BLaER1 treated with 17β-estradiol and CSF1 and Interleukin-3, amounts not matched to agents 10 nM and 100 nM (cell line): ENCODE measurements at regions not wholly inside any gene's neighbourhood (a gene's known extent, or its start where the extent isn't known, plus 50 kb on each side); places are given as distances from the start of the nearest gene placed in this dataset.

Source experiments
- H3K27ac ChIP-seq, 11 experiments: shearing (Covaris generic); formaldehyde crosslinking; 2 replicates each; pipeline ENCODE4 v1.8.1; 2022
- H3K27me3 ChIP-seq, 11 experiments: shearing (Covaris generic); formaldehyde crosslinking; 2 replicates each; pipeline ENCODE4 v1.8.1; 2022
- H3K36me3 ChIP-seq, 11 experiments: shearing (Covaris generic); formaldehyde crosslinking; 2 replicates each; pipeline ENCODE4 v1.8.1; 2022
- H3K4me1 ChIP-seq, 10 experiments: shearing (Covaris generic); formaldehyde crosslinking; 2 replicates each; pipeline ENCODE4 v1.8.1; 2022
- H3K4me2 ChIP-seq, 11 experiments: shearing (Covaris generic); formaldehyde crosslinking; 2 replicates each; pipeline ENCODE4 v1.8.1; 2022
- H3K4me3 ChIP-seq, 10 experiments: shearing (Covaris generic); formaldehyde crosslinking; 2 replicates each; pipeline ENCODE4 v1.8.1; 2022
- H3K9ac ChIP-seq, 11 experiments: shearing (Covaris generic); formaldehyde crosslinking; 2 replicates each; pipeline ENCODE4 v1.8.1; 2022
- H3K9me3 ChIP-seq, 11 experiments: shearing (Covaris generic); formaldehyde crosslinking; replicated peaks in 1 of 11; 2 replicates each; pipeline ENCODE4 v1.8.1; 2022
- H4K20me1 ChIP-seq, 11 experiments: shearing (Covaris generic); formaldehyde crosslinking; 2 replicates each; pipeline ENCODE4 v1.8.1; 2022
- Cebpa-rat ChIP-seq, 11 experiments: shearing (Covaris generic); IDR thresholded peaks; 2 replicates each; pipeline ENCODE4 v1.8.1; 2022

DNA sequence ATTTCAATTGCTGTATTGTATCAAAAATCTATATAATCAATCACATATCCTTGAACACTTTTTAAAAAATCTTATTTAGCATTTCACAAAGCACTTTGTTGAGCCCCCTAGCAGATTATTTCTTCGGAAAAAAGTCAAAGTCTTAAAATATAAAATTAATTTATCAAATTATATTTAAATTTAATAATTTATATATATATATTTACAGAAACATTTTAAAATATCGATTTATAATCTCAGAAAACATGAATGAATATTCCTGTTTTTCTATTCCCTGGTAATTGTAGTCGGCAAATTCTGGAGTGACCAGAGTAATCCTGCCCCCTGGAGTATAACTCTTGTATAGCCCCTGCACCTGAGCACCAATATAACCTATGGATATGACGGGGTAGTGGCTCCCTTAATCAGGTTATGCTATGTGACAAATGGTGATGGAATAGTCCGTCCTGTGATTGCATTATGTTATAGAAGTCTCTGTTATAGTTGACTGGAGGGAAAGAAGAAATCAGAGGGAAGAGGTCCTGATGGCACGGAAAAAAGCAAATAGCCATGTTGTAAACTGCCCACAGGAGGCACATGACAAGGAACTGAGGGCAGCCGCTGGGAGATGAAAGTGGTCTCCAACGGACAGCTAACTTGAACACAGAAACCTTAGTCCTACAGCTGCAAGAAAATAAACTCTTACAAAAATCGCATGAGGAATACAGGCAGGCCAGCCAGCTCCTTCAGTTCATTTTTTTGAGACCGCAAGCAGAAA lies 1092.3 kb downstream of the ARAP2 start:
- TF ChIP-seq Cebpa-rat (IDR thresholded peaks at IDR 0.05) = no peak
- H3K9me3 ChIP-seq = no peaks in the 10 kb centered on the region
- H3K27ac ChIP-seq = no peak overlapping the region
- H3K27me3 ChIP-seq = no peaks in the 10 kb centered on the region
- H3K4me1 ChIP-seq = no peaks in the 10 kb centered on the region
- no peak overlapping the region for H3K4me3 ChIP-seq
- no peaks in the 10 kb centered on the region for H4K20me1 ChIP-seq
- H3K9ac ChIP-seq = no peak overlapping the region
- H3K36me3 ChIP-seq = no peaks in the 10 kb centered on the region
- no peak overlapping the region for H3K4me2 ChIP-seq

DNA sequence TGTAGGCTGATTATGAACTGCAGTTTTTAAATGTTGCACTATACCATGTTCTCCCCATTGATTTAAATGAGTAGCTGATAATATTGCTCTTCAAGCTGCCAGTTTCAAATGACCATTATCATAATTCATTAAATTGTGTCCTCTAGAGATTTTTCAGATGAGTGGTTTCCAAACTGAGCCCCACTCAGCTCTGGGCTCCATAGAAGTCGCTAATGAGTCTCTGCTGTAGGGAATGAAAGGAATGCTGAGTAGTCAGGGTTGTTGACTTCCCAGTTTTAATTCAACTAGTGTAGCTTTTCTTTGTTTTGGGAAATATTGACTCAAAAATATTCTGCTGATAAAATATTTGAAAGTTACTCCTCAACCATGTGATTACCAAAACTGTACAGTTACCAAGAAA lies 1081.1 kb downstream of the ARAP2 start:
- H3K27ac ChIP-seq = no peak overlapping the region
- H3K36me3 ChIP-seq = no peaks in the 10 kb centered on the region
- H3K9me3 ChIP-seq = no peaks in the 10 kb centered on the region
- H3K27me3 ChIP-seq = no peaks in the 10 kb centered on the region
- no peak overlapping the region for H3K4me2 ChIP-seq
- no peak overlapping the region for H3K4me3 ChIP-seq
- H3K9ac ChIP-seq = no peak overlapping the region
- TF ChIP-seq Cebpa-rat (IDR thresholded peaks at IDR 0.05) = no peak
- H4K20me1 ChIP-seq = no peaks in the 10 kb centered on the region
- H3K4me1 ChIP-seq = no peaks in the 10 kb centered on the region

GRCh38 chr4:35164063-35164462 lies 1080.3 kb downstream of the ARAP2 start:
- Histone ChIP-seq H3K4me1 (no peaks in the 10 kb centered on the region), H3K9me3 (no peaks in the 10 kb centered on the region), H3K27me3 (no peaks in the 10 kb centered on the region), H3K27ac (no peak overlapping the region), H3K9ac (no peak overlapping the region), H3K4me2 (no peak overlapping the region), H3K4me3 (no peak overlapping the region), H3K36me3 (no peaks in the 10 kb centered on the region), H4K20me1 (no peaks in the 10 kb centered on the region)
- no peak for TF ChIP-seq Cebpa-rat (IDR thresholded peaks at IDR 0.05)

GRCh38 chr4:35166466-35166865 lies 1077.8 kb downstream of the ARAP2 start:
- H3K9ac ChIP-seq = no peak overlapping the region
- H3K4me1 ChIP-seq = no peaks in the 10 kb centered on the region
- H3K9me3 ChIP-seq = no peaks in the 10 kb centered on the region
- H3K27me3 ChIP-seq = no peaks in the 10 kb centered on the region
- H3K4me3 ChIP-seq = no peak overlapping the region
- no peak for TF ChIP-seq Cebpa-rat (IDR thresholded peaks at IDR 0.05)
- no peaks in the 10 kb centered on the region for H3K36me3 ChIP-seq
- no peak overlapping the region for H3K4me2 ChIP-seq
- no peak overlapping the region for H3K27ac ChIP-seq
- no peaks in the 10 kb centered on the region for H4K20me1 ChIP-seq

- H3K9ac ChIP-seq = no peak overlapping the region
- H4K20me1 ChIP-seq = no peaks in the 10 kb centered on the region
- no peaks in the 10 kb centered on the region for H3K9me3 ChIP-seq
- H3K4me1 ChIP-seq = no peaks in the 10 kb centered on the region
- H3K4me2 ChIP-seq = no peak overlapping the region
- no peak overlapping the region for H3K27ac ChIP-seq
- TF ChIP-seq Cebpa-rat (IDR thresholded peaks at IDR 0.05) = no peak
- no peaks in the 10 kb centered on the region for H3K36me3 ChIP-seq
- no peaks in the 10 kb centered on the region for H3K27me3 ChIP-seq
- H3K4me3 ChIP-seq = no peak overlapping the region
Measured at GRCh38 chr4:35167385-35167784, 1076.9 kb downstream of the ARAP2 start.

- TF ChIP-seq Cebpa-rat (IDR thresholded peaks at IDR 0.05) = no peak
- no peaks in the 10 kb centered on the region for H3K4me1 ChIP-seq
- H4K20me1 ChIP-seq = no peaks in the 10 kb centered on the region
Measured at GRCh38 chr4:35175487-35175886, 1068.8 kb downstream of the ARAP2 start.

GRCh38 chr4:35175894-35176293 lies 1068.4 kb downstream of the ARAP2 start:
- H3K4me2 ChIP-seq = no peak overlapping the region
- no peaks in the 10 kb centered on the region for H3K27me3 ChIP-seq
- H3K36me3 ChIP-seq = no peaks in the 10 kb centered on the region
- H3K9ac ChIP-seq = no peak overlapping the region
- H4K20me1 ChIP-seq = no peaks in the 10 kb centered on the region
- no peak overlapping the region for H3K4me3 ChIP-seq
- H3K27ac ChIP-seq = no peak overlapping the region
- no peaks in the 10 kb centered on the region for H3K4me1 ChIP-seq
- no peak for TF ChIP-seq Cebpa-rat (IDR thresholded peaks at IDR 0.05)
- H3K9me3 ChIP-seq = no peaks in the 10 kb centered on the region

More at GRCh38 chr4:35175487-35175886, 1068.8 kb downstream of the ARAP2 start:
- no peak overlapping the region for H3K4me3 ChIP-seq
- H3K27me3 ChIP-seq = no peaks in the 10 kb centered on the region
- no peak overlapping the region for H3K9ac ChIP-seq
- no peak overlapping the region for H3K4me2 ChIP-seq
- no peaks in the 10 kb centered on the region for H3K9me3 ChIP-seq
- no peaks in the 10 kb centered on the region for H3K36me3 ChIP-seq
- H3K27ac ChIP-seq = no peak overlapping the region

DNA sequence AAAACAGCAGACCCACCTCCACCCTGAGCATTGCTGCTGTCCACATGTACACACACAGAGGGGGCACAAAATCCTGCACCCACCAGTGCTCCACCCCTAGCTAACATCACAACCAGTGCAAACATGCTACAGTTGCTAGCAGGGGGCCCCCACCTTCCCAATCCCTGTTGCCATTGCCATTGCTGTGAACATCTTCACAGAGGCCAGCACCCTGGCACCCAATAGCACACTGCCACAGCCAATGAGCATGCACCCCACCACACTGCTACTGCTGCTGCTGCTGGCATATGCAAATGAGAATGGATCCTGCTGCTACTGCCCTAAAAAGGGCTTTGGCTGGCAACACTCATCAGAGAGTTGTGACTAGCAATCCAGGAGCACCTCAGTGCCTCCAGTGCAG lies 1061.9 kb downstream of the ARAP2 start:
- no peak overlapping the region for H3K9ac ChIP-seq
- no peaks in the 10 kb centered on the region for H3K4me1 ChIP-seq
- H3K4me2 ChIP-seq = no peak overlapping the region
- no peaks in the 10 kb centered on the region for H3K27me3 ChIP-seq
- no peaks in the 10 kb centered on the region for H3K9me3 ChIP-seq
- H3K4me3 ChIP-seq = no peak overlapping the region
- no peak for TF ChIP-seq Cebpa-rat (IDR thresholded peaks at IDR 0.05)
- H3K36me3 ChIP-seq = no peaks in the 10 kb centered on the region
- H4K20me1 ChIP-seq = no peaks in the 10 kb centered on the region
- H3K27ac ChIP-seq = no peak overlapping the region

GRCh38 chr4:35189988-35190613 lies 1054.2 kb downstream of the ARAP2 start:
- H3K36me3 ChIP-seq = no peaks in the 10 kb centered on the region
- H3K9me3 ChIP-seq = no peaks in the 10 kb centered on the region
- TF ChIP-seq Cebpa-rat (IDR thresholded peaks at IDR 0.05) = no peak
- no peak overlapping the region for H3K4me2 ChIP-seq
- no peaks in the 10 kb centered on the region for H3K27me3 ChIP-seq
- H3K27ac ChIP-seq = no peak overlapping the region
- H3K4me3 ChIP-seq = no peak overlapping the region
- no peaks in the 10 kb centered on the region for H4K20me1 ChIP-seq
- H3K9ac ChIP-seq = no peak overlapping the region
- no peaks in the 10 kb centered on the region for H3K4me1 ChIP-seq

GRCh38 chr4:35201403-35201802 lies 1042.9 kb downstream of the ARAP2 start:
- Histone ChIP-seq H3K36me3 (no peaks in the 10 kb centered on the region), H3K4me1 (no peaks in the 10 kb centered on the region), H4K20me1 (no peaks in the 10 kb centered on the region), H3K9me3 (no peaks in the 10 kb centered on the region; a peak in 1 of 22 replicates), H3K4me3 (no peak overlapping the region), H3K27me3 (no peaks in the 10 kb centered on the region), H3K9ac (no peak overlapping the region), H3K4me2 (no peak overlapping the region), H3K27ac (no peak overlapping the region)
- TF ChIP-seq Cebpa-rat (IDR thresholded peaks at IDR 0.05) = no peak
